ENCODE measurements at regions not wholly inside any gene's neighbourhood (a gene's known extent, or its start where the extent isn't known, plus 50 kb on each side); places are given as distances from the start of the nearest gene placed in this dataset.

DNA sequence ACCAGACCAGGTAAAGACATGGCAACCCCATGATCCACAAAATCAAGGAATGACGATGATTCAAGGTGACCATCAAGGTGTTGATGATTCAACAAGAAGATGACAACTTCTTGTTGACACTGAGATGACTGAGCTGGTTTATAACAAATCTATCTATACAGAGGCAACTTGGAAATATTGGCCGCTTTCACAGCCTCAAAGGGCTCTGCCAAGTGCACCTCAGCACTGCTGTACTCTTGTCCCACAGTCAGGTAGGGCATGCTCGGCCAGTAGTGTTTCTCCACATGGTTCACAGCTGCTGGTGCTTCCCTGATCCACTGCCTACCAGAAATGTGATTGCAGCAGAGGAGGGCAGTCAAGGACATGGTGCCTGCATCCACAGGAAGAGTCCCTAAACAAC, 125.2 kb upstream of the SYT6 start:
- no peak for DNase-seq
- Histone ChIP-seq H3K4me1 (no peaks in the 10 kb centered on the region), H3K27ac (no peak overlapping the region), H3K27me3 (peaks cover 0 to 9% (median 0%) of the 10 kb centered on the region in 4 donors), H3K9me3 (no peaks in the 10 kb centered on the region), H3K36me3 (no peaks in the 10 kb centered on the region), H3K4me3 (no peak overlapping the region)
- TF ChIP-seq POLR2A (IDR thresholded peaks at IDR 0.05) (no peak), CTCF (IDR thresholded peaks at IDR 0.05) (no peak)
- 65 to 89% methylated on average over 3 of the region's 3 CpGs for WGBS, 2 donors
- intact Hi-C loops (cut with DNase I) = no loop called here

DNA sequence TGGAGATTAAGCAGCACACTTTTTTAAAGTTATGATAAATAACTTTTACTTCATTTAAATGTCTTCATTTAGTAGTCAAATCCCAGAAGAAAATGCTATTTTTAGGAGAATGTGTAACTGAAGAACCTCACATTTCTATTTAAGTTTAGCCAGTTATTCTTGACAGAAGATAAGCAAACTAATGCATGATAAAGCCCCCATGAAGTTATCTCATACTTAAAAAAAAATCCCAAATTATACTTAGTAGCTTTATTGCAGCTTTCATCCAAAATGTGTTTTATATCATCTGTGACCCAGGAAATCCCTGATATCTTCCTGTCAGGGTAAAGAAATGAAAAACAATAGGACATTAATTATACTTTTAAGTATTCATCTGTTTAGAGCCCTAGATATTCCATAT, 124.8 kb upstream of the SYT6 start:
- TF ChIP-seq CTCF (IDR thresholded peaks at IDR 0.05) (no peak), POLR2A (IDR thresholded peaks at IDR 0.05) (no peak)
- Histone ChIP-seq H3K27me3 (peaks cover 0 to 9% (median 0%) of the 10 kb centered on the region in 4 donors), H3K36me3 (no peaks in the 10 kb centered on the region), H3K4me3 (no peak overlapping the region), H3K4me1 (no peaks in the 10 kb centered on the region), H3K27ac (no peak overlapping the region), H3K9me3 (no peaks in the 10 kb centered on the region)
- DNase-seq = no peak
- intact Hi-C loops (cut with DNase I) = no loop called here

- 73 to 89% methylated on average over 5 of the region's 5 CpGs for WGBS, 2 donors
- intact Hi-C loops (cut with DNase I) = no loop called here
- Histone ChIP-seq H3K4me1 (no peaks in the 10 kb centered on the region), H3K27me3 (peaks cover 0 to 9% (median 0%) of the 10 kb centered on the region in 4 donors), H3K36me3 (no peaks in the 10 kb centered on the region), H3K9me3 (no peaks in the 10 kb centered on the region), H3K27ac (no peak overlapping the region), H3K4me3 (no peak overlapping the region)
- no peak for DNase-seq
- TF ChIP-seq POLR2A (IDR thresholded peaks at IDR 0.05) (no peak), CTCF (IDR thresholded peaks at IDR 0.05) (no peak)
Observed at GRCh38 chr1:114274621-114275317, 121.1 kb upstream of the SYT6 start.

- WGBS, 2 donors = 64 to 69% methylated on average over 3 of the region's 3 CpGs
- no peak overlapping the region for H3K27ac ChIP-seq
- DNase-seq = no peak
- peaks cover 0 to 20% (median 0%) of the 10 kb centered on the region in 4 donors for H3K27me3 ChIP-seq
- no peaks in the 10 kb centered on the region for H3K36me3 ChIP-seq
- H3K4me1 ChIP-seq = no peaks in the 10 kb centered on the region
- intact Hi-C loops (cut with DNase I) = no loop called here
- no peak overlapping the region for H3K4me3 ChIP-seq
- TF ChIP-seq POLR2A (IDR thresholded peaks at IDR 0.05) = no peak
- no peak for TF ChIP-seq CTCF (IDR thresholded peaks at IDR 0.05)
- no peaks in the 10 kb centered on the region for H3K9me3 ChIP-seq
Observed at GRCh38 chr1:114272593-114272992, 118.9 kb upstream of the SYT6 start.

GRCh38 chr1:114270718-114271117, 117.0 kb upstream of the SYT6 start:
- H3K36me3 ChIP-seq = no peaks in the 10 kb centered on the region
- TF ChIP-seq POLR2A (IDR thresholded peaks at IDR 0.05) (no peak), CTCF (IDR thresholded peaks at IDR 0.05) (no peak)
- DNase-seq = no peak
- 79 to 94% methylated on average over 2 of the region's 2 CpGs for WGBS, 2 donors
- no peaks in the 10 kb centered on the region for H3K9me3 ChIP-seq
- H3K4me1 ChIP-seq = no peaks in the 10 kb centered on the region
- peaks cover 0 to 18% (median 0%) of the 10 kb centered on the region in 4 donors for H3K27me3 ChIP-seq
- H3K4me3 ChIP-seq = no peak overlapping the region
- H3K27ac ChIP-seq = no peak overlapping the region
- intact Hi-C loops (cut with DNase I) = no loop called here

Measured in esophagus squamous epithelium (tissue), 5 donors.